ENCODE measurements at regions not wholly inside any gene's neighbourhood (a gene's known extent, or its start where the extent isn't known, plus 50 kb on each side); places are given as distances from the start of the nearest gene placed in this dataset.

DNA sequence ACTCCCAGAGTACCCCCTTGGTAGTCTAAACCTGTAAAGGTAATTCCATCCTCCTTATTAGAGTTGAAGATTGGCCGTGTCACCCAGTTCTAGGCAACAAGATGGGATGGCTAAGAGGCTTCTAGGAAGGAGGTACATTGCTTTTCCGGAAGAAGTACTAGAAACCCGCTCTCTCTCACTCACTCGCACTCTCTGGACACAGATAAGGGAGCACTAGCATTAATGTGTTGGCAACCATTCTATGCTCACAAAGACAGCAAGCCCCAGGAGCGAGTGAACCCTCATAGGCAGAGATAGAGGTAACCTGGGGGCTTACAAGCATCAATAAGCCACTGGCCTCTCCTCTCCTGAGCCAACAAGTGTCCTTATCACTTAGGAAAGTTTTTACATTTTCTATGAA, 503.2 kb upstream of the JARID2 start:
- Histone ChIP-seq H3K27me3 (replicated peaks) (no peaks in the 10 kb centered on the region), H3K4me3 (ENCODE audit: low read depth, low read length) (no peak overlapping the region), H3K27ac (peak overlapping the region; percentile 100), H3K36me3 (replicated peaks) (no peaks in the 10 kb centered on the region)
- TF ChIP-seq, protein P1, sequence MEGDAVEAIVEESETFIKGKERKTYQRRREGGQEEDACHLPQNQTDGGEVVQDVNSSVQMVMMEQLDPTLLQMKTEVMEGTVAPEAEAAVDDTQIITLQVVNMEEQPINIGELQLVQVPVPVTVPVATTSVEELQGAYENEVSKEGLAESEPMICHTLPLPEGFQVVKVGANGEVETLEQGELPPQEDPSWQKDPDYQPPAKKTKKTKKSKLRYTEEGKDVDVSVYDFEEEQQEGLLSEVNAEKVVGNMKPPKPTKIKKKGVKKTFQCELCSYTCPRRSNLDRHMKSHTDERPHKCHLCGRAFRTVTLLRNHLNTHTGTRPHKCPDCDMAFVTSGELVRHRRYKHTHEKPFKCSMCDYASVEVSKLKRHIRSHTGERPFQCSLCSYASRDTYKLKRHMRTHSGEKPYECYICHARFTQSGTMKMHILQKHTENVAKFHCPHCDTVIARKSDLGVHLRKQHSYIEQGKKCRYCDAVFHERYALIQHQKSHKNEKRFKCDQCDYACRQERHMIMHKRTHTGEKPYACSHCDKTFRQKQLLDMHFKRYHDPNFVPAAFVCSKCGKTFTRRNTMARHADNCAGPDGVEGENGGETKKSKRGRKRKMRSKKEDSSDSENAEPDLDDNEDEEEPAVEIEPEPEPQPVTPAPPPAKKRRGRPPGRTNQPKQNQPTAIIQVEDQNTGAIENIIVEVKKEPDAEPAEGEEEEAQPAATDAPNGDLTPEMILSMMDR (IDR thresholded peaks at IDR 0.05; ENCODE audit: low read depth, low read length, missing control alignments) = no peak
- in situ Hi-C loops (cut with HindIII; ENCODE audit: low pct_ligation_motif_present, low sequenced_read_pairs) = no loop called here
- DNase-seq = no peak

- no peak overlapping the region for H3K4me3 ChIP-seq (ENCODE audit: low read depth, low read length)
- H3K36me3 ChIP-seq (replicated peaks) = no peaks in the 10 kb centered on the region
- TF ChIP-seq, protein P1 (IDR thresholded peaks at IDR 0.05; ENCODE audit: low read depth, low read length, missing control alignments) = no peak
- no peak for DNase-seq
- H3K27me3 ChIP-seq (replicated peaks) = no peaks in the 10 kb centered on the region
- in situ Hi-C loops (cut with HindIII; ENCODE audit: low pct_ligation_motif_present, low sequenced_read_pairs) = no loop called here
- peak overlapping the region; percentile 100 for H3K27ac ChIP-seq
Observed at GRCh38 chr6:14743144-14743473, 502.8 kb upstream of the JARID2 start.

DNA sequence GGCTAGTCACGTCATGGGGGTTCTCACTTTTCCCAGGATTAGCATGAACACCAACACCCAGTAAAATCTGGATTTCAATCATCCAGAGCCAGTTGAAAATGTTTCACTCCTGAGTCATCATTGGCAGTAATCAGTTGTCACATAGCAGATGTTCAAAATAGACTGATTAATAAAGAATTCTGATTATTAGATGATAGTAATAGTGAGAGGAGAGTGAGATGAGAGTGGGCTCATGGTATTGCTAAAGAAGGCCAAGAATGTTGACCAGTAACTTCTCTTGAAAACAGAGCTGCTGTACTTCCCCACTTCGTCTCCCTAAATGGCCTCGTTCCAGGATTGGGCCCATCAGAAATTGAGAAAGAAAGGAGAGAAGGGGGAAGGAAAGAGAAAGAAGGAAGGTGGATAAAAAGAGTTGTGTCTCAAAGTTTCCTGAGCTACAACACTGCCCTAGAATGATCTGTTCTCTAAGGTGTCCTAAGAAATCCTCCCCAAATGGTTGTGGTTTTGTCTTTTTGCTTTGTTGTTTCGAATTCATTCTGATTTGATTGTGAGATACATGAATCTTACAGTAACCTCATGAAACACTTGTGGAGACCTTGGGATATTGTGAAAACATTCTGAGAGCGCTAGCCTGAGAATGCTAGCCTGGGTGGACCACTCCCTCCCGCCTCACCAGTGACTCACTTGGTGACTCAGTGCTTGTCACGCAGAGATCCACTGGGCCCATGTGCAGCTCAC, 502.2 kb upstream of the JARID2 start:
- H3K36me3 ChIP-seq (replicated peaks) = no peaks in the 10 kb centered on the region
- DNase-seq = peak; percentile 99
- TF ChIP-seq, protein P1 (IDR thresholded peaks at IDR 0.05; ENCODE audit: low read depth, low read length, missing control alignments) = no peak
- in situ Hi-C loops (cut with HindIII; ENCODE audit: low pct_ligation_motif_present, low sequenced_read_pairs) = no loop called here
- no peak overlapping the region for H3K4me3 ChIP-seq (ENCODE audit: low read depth, low read length)
- H3K27me3 ChIP-seq (replicated peaks) = no peaks in the 10 kb centered on the region
- peak overlapping the region; percentile 100 for H3K27ac ChIP-seq

DNA sequence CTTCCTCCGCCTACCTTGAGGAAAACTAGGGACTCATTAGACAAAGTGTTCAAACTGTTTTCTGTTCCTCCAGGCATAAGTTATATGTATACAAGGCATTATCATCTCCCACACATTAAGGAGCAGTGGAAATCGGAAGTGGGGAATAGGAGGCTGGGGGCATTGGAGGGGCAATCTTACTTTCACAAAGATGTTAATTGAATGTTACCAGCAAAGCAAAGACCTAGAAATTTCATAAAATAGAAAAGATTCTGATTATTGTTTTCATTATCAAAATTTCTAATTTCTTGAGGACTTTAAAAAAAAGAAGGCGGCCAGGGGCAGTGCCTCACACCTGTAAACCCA, 501.7 kb upstream of the JARID2 start:
- TF ChIP-seq, protein P1 (IDR thresholded peaks at IDR 0.05; ENCODE audit: low read depth, low read length, missing control alignments) = no peak
- DNase-seq = no peak
- in situ Hi-C loops (cut with HindIII; ENCODE audit: low pct_ligation_motif_present, low sequenced_read_pairs) = no loop called here
- H3K36me3 ChIP-seq (replicated peaks) = no peaks in the 10 kb centered on the region
- no peaks in the 10 kb centered on the region for H3K27me3 ChIP-seq (replicated peaks)
- H3K27ac ChIP-seq = peak overlapping the region; percentile 100
- H3K4me3 ChIP-seq (ENCODE audit: low read depth, low read length) = no peak overlapping the region

DNA sequence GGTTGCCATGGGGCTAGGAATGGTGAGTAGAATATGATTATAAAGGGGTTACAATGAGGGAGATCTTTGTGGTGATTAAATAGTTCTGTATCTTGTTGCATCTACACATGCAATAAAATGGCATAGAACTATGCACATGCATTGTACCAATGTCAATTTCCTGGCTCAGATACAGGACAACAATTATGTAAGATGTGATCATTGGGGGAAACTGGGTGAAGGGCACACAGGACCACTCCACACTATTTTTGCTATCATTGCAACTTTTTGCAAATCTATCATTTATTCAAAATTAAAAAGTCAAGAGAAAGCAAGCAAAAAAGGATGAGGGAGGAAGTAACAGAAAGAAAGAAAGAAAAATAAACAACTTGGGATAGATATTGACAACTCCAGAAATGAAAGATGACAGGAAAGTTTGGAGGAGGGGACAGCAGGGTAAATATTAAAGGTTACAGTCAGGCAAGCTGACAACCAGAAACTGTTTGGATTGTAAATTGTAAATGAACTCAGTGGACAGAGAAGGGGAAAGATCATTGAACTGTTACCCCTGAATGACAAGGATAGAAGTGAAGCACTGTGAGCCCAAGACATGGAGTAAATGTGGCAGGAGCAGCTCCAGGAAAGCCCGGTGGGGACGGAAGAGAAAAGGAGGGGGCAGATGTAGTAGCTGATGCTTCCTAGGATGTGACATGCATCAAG, 499.6 kb upstream of the JARID2 start:
- in situ Hi-C loops (cut with HindIII; ENCODE audit: low pct_ligation_motif_present, low sequenced_read_pairs) = no loop called here
- Histone ChIP-seq H3K4me3 (ENCODE audit: low read depth, low read length) (no peak overlapping the region), H3K36me3 (replicated peaks) (no peaks in the 10 kb centered on the region), H3K27me3 (replicated peaks) (no peaks in the 10 kb centered on the region), H3K27ac (no peak overlapping the region)
- TF ChIP-seq, protein P1 (IDR thresholded peaks at IDR 0.05; ENCODE audit: low read depth, low read length, missing control alignments) = no peak
- no peak for DNase-seq
